H9 (cell line): ENCODE measurements at regions not wholly inside any gene's neighbourhood (a gene's known extent, or its start where the extent isn't known, plus 50 kb on each side); places are given as distances from the start of the nearest gene placed in this dataset.

Experiments
- DNase-seq: peaks from one replicate; pipeline ENCODE4 v3.0.0-alpha.2; 2017
- H2AFZ ChIP-seq: one replicate; pipeline ENCODE4 v1.6.1; 2013; ENCODE audit warnings: mild to moderate bottlenecking, low read length, control low read depth, moderate library complexity
- H2AK5ac ChIP-seq: 2 replicates; pipeline ENCODE4 v1.6.1; 2013; ENCODE audit warnings: low read length, control low read depth, mixed read lengths; ENCODE audit not compliant: insufficient read length
- H2BK120ac ChIP-seq: one replicate; pipeline ENCODE4 v1.6.1; 2013; ENCODE audit warnings: low read depth, mild to moderate bottlenecking, low read length, control low read depth, inconsistent platforms; ENCODE audit not compliant: poor library complexity, severe bottlenecking
- H2BK12ac ChIP-seq: 2 replicates; pipeline ENCODE4 v1.6.1; 2013; ENCODE audit warnings: low read length, control low read depth, mixed read lengths, low read depth; ENCODE audit not compliant: insufficient read length
- H2BK15ac ChIP-seq: 2 replicates; pipeline ENCODE4 v1.6.1; 2013; ENCODE audit warnings: low read depth, low read length, control low read depth
- H2BK20ac ChIP-seq: one replicate; pipeline ENCODE4 v1.6.1; 2013; ENCODE audit warnings: low read depth, mild to moderate bottlenecking, low read length, control low read depth, inconsistent platforms; ENCODE audit not compliant: poor library complexity, severe bottlenecking
- H2BK5ac ChIP-seq: 2 replicates; pipeline ENCODE4 v1.6.1; 2013; ENCODE audit warnings: low read length, control low read depth, mixed read lengths; ENCODE audit not compliant: insufficient read length
- H3K14ac ChIP-seq: 2 replicates; pipeline ENCODE4 v1.6.1; 2013; ENCODE audit warnings: low read length, control low read depth; ENCODE audit not compliant: insufficient read depth
- H3K18ac ChIP-seq: 2 replicates; pipeline ENCODE4 v1.6.1; 2013; ENCODE audit warnings: low read depth, mild to moderate bottlenecking, mixed read lengths, low read length, control low read depth; ENCODE audit not compliant: insufficient read length
- H3K23ac ChIP-seq: 2 replicates; pipeline ENCODE4 v1.6.1; 2013; ENCODE audit warnings: low read length, control low read depth, mixed read lengths, low read depth; ENCODE audit not compliant: insufficient read length
- H3K23me2 ChIP-seq: 2 replicates; pipeline ENCODE4 v1.6.1; 2013; ENCODE audit warnings: low read depth, mild to moderate bottlenecking, mixed read lengths, low read length, control low read depth; ENCODE audit not compliant: insufficient read length, poor library complexity, severe bottlenecking
- H3K27ac ChIP-seq: 2 replicates; pipeline ENCODE4 v1.5.1; 2013; ENCODE audit warnings: low read length, control low read depth, mixed read lengths, low read depth; ENCODE audit not compliant: insufficient read length
- H3K27me3 ChIP-seq: 2 replicates; pipeline ENCODE4 v1.6.1; 2013; ENCODE audit warnings: low read length, control low read depth, inconsistent platforms; ENCODE audit not compliant: insufficient read depth
- H3K4ac ChIP-seq: 2 replicates; pipeline ENCODE4 v1.6.1; 2013; ENCODE audit warnings: low read depth, mild to moderate bottlenecking, control low read depth, inconsistent platforms, low read length, moderate library complexity
- H3K4me1 ChIP-seq: 2 replicates; pipeline ENCODE4 v1.6.1; 2013; ENCODE audit warnings: low read length, control low read depth, inconsistent platforms; ENCODE audit not compliant: insufficient read depth
- H3K4me2 ChIP-seq: 2 replicates; pipeline ENCODE4 v1.6.1; 2013; ENCODE audit warnings: low read length, control low read depth, mixed read lengths; ENCODE audit not compliant: insufficient read length, insufficient read depth
- H3K56ac ChIP-seq: 2 replicates; pipeline ENCODE4 v1.6.1; 2013; ENCODE audit warnings: low read depth, mild to moderate bottlenecking, mixed read lengths, low read length, control low read depth; ENCODE audit not compliant: insufficient read length
- H3K79me1 ChIP-seq: 2 replicates; pipeline ENCODE4 v1.6.1; 2013; ENCODE audit warnings: low read depth, mild to moderate bottlenecking, moderate library complexity, low read length, control low read depth, inconsistent platforms; ENCODE audit not compliant: insufficient read depth, poor library complexity, severe bottlenecking
- H3K79me2 ChIP-seq: 2 replicates; pipeline ENCODE4 v1.6.1; 2013; ENCODE audit warnings: low read length, control low read depth, inconsistent platforms; ENCODE audit not compliant: insufficient read depth
- H3K9ac ChIP-seq: 2 replicates; pipeline ENCODE4 v1.6.1; 2013; ENCODE audit warnings: low read length, control low read depth, mixed read lengths; ENCODE audit not compliant: insufficient read length; ENCODE audit errors: extremely low read depth
- H3K9me3 ChIP-seq: one replicate; pipeline ENCODE4 v1.6.1; 2013; ENCODE audit warnings: low read depth, low read length, inconsistent platforms; ENCODE audit not compliant: control insufficient read depth
- H3T11ph ChIP-seq: one replicate; pipeline ENCODE4 v1.6.1; 2013; ENCODE audit warnings: mild to moderate bottlenecking, low read length, control low read depth, inconsistent platforms
- H4K20me1 ChIP-seq: one replicate; pipeline ENCODE4 v1.6.1; 2013; ENCODE audit not compliant: control insufficient read depth, insufficient read length, insufficient read depth
- H4K5ac ChIP-seq: 2 replicates; pipeline ENCODE4 v1.6.1; 2013; ENCODE audit warnings: low read depth, mild to moderate bottlenecking, mixed read lengths, low read length, control low read depth; ENCODE audit not compliant: insufficient read length
- H4K8ac ChIP-seq: replicated peaks from 2 replicates; pipeline ENCODE4 v1.6.1; 2013; ENCODE audit warnings: low read length, control low read depth, mixed read lengths, low read depth; ENCODE audit not compliant: insufficient read length
- H4K91ac ChIP-seq: 2 replicates; pipeline ENCODE4 v1.6.1; 2013; ENCODE audit warnings: low read depth, mild to moderate bottlenecking, moderate library complexity, mixed read lengths, low read length, control low read depth; ENCODE audit not compliant: insufficient read length
- H3K27ac Mint-ChIP-seq, 3 experiments: 2 replicates in 2 of 3; 3 replicates in 1 of 3; pipeline ENCODE4 v1.8.0; 2020 to 2021; ENCODE audit warnings: mixed read lengths in 3 of 3, mild to moderate bottlenecking in 1 of 3, moderate library complexity in 1 of 3
- H3K27me3 Mint-ChIP-seq: 2 replicates; pipeline ENCODE4 v1.8.0; 2021; ENCODE audit warnings: low read depth, mild to moderate bottlenecking, moderate library complexity, mixed read lengths
- H3K36me3 Mint-ChIP-seq, 3 experiments: 2 replicates in 2 of 3; 3 replicates in 1 of 3; pipeline ENCODE4 v1.8.0; 2020 to 2021; ENCODE audit warnings: low read depth in 3 of 3, mixed read lengths in 3 of 3; ENCODE audit not compliant: insufficient read depth in 1 of 3
- H3K4me1 Mint-ChIP-seq, 2 experiments: 2 replicates each; pipeline ENCODE4 v1.8.0; 2020; ENCODE audit warnings: mixed read lengths in 2 of 2
- H3K4me3 Mint-ChIP-seq, 2 experiments: 2 replicates in 1 of 2; 3 replicates in 1 of 2; pipeline ENCODE4 v1.8.0; 2020 to 2021; ENCODE audit warnings: mild to moderate bottlenecking in 2 of 2, mixed read lengths in 2 of 2, moderate library complexity in 1 of 2
- H3K9me3 Mint-ChIP-seq, 2 experiments: 2 replicates in 1 of 2; 3 replicates in 1 of 2; pipeline ENCODE4 v1.8.0; 2020; ENCODE audit warnings: mild to moderate bottlenecking in 2 of 2, mixed read lengths in 2 of 2, moderate library complexity in 1 of 2
- WGBS: extraction: QIAGEN DNeasy Blood & Tissue Kit; methylation state at CpG from one replicate; pipeline ENCODE4 v1.1.7; 2013; ENCODE audit warnings: missing lambda C conversion rate, low lambda C conversion rate, mixed read lengths; ENCODE audit not compliant: insufficient read length; ENCODE audit errors: extremely low coverage; 5-methylcytosine and 5-hydroxymethylcytosine counted together
- TF ChIP-seq, protein P1 (sequence below): fragments of 200-600 bp; sonication (generic); conservative IDR thresholded peaks from 3 replicates; pipeline ENCODE4 v1.8.0; 2021; ENCODE audit warnings: antibody characterized with exemption, mild to moderate bottlenecking

DNA sequence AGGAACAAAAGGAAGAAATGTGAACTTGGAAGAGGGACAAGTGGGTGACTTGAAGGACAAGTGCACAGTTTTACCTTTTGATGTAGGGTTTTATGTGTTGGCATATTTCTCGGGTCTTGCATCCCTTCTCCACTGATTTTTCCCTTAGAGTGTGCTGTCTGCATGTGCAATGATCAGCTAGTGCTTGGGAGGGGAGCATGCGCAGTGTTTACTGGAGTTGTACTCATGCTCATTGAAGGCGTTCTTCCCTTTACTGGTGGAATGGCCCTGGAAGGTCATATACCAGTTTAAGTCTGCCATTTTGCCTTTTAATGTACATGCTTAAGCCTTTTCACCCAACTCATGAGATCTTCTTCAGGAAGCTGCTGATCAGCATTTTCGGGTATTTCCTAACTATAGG, 1168.0 kb downstream of the SUCLG1 start:
- Histone ChIP-seq H3K79me2 (no peaks in the 10 kb centered on the region), H3T11ph (no peak overlapping the region), H3K4me1 (no peaks in the 10 kb centered on the region), H3K27me3 (no peaks in the 10 kb centered on the region), H2BK12ac (no peak overlapping the region), H4K91ac (no peak overlapping the region), H2BK120ac (no peak overlapping the region), H3K27ac (no peak overlapping the region), H2BK20ac (no peak overlapping the region), H2BK5ac (no peak overlapping the region), H3K23me2 (no peaks in the 10 kb centered on the region), H3K4ac (no peak overlapping the region), H3K4me2 (no peak overlapping the region), H3K9me3 (no peaks in the 10 kb centered on the region), H3K9ac (no peak overlapping the region), H2BK15ac (no peak overlapping the region), H3K56ac (no peak overlapping the region), H4K5ac (no peak overlapping the region), H3K14ac (no peak overlapping the region), H2AK5ac (no peak overlapping the region), H4K20me1 (no peaks in the 10 kb centered on the region), H2AFZ (no peak overlapping the region), H3K23ac (no peak overlapping the region), H4K8ac (no peak overlapping the region), H3K18ac (no peak overlapping the region), H3K79me1 (no peaks in the 10 kb centered on the region)
- Mint-ChIP-seq H3K9me3 (peaks cover 2 to 22% of the 10 kb centered on the region in 2 experiments; a peak in 4 of 5 replicates), H3K27ac (no peak overlapping the region), H3K27me3 (no peaks in the 10 kb centered on the region), H3K36me3 (peaks cover 9 to 20% (median 11%) of the 10 kb centered on the region in 3 experiments), H3K4me3 (no peak overlapping the region), H3K4me1 (peaks cover 4 to 25% of the 10 kb centered on the region in 2 experiments)
- TF ChIP-seq, protein P1, sequence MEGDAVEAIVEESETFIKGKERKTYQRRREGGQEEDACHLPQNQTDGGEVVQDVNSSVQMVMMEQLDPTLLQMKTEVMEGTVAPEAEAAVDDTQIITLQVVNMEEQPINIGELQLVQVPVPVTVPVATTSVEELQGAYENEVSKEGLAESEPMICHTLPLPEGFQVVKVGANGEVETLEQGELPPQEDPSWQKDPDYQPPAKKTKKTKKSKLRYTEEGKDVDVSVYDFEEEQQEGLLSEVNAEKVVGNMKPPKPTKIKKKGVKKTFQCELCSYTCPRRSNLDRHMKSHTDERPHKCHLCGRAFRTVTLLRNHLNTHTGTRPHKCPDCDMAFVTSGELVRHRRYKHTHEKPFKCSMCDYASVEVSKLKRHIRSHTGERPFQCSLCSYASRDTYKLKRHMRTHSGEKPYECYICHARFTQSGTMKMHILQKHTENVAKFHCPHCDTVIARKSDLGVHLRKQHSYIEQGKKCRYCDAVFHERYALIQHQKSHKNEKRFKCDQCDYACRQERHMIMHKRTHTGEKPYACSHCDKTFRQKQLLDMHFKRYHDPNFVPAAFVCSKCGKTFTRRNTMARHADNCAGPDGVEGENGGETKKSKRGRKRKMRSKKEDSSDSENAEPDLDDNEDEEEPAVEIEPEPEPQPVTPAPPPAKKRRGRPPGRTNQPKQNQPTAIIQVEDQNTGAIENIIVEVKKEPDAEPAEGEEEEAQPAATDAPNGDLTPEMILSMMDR, result no peak
- WGBS, result no CpG with 5 or more reads among the region's 4 CpGs
- DNase-seq, result no peak
